PC-3 (cell line): ENCODE measurements at regions not wholly inside any gene's neighbourhood (a gene's known extent, or its start where the extent isn't known, plus 50 kb on each side); places are given as distances from the start of the nearest gene placed in this dataset.

ENCODE experiments used
- ATAC-seq: fragments of 200-7000 bp; cut with Tn5 transposase; 2 replicates; pipeline ENCODE4 v1.9.1; 2020; ENCODE audit warnings: mild to moderate bottlenecking, moderate library complexity
- BruUV-seq: library from RNA; stranded (reverse); fragments of 400-500 nt; replicated peaks from 2 replicates; lab custom pipeline; 2021; lab: Mats Ljungman, UMichigan
- CTCF ChIA-PET: fragments of 300-600 bp; sonication (Branson Sonifier 250); formaldehyde crosslinking; loops from one replicate; lab custom pipeline; 2022; ENCODE audit warnings: antibody characterized with exemption; lab: Charles Lee
- POLR2A ChIA-PET: fragments of 300-600 bp; sonication (Branson Sonifier 250); formaldehyde crosslinking; loops from one replicate; lab custom pipeline; 2022; ENCODE audit warnings: antibody characterized with exemption; ENCODE audit not compliant: unreplicated experiment; lab: Charles Lee
- DNase-seq: peaks from one replicate; pipeline ENCODE4 v3.0.0-alpha.2; 2015
- H2AFZ ChIP-seq: fragments of 300-600 bp; sonication (generic); 2 replicates; pipeline ENCODE4 v1.6.0; 2016; ENCODE audit warnings: antibody characterized with exemption, low read length
- H3F3A ChIP-seq: fragments of 300-600 bp; sonication (generic); one replicate; pipeline ENCODE4 v1.6.0; 2017; ENCODE audit warnings: antibody characterized with exemption, low read length, control low read depth, mild to moderate bottlenecking; ENCODE audit not compliant: unreplicated experiment
- H3K27ac ChIP-seq: fragments of 300-600 bp; sonication (generic); 2 replicates; pipeline ENCODE4 v1.5.1; 2016; ENCODE audit warnings: mild to moderate bottlenecking, low read length
- H3K27me3 ChIP-seq: fragments of 300-600 bp; sonication (generic); 2 replicates; pipeline ENCODE4 v1.6.1; 2016; ENCODE audit warnings: low read length, mixed read lengths
- H3K36me3 ChIP-seq: fragments of 300-600 bp; sonication (generic); 2 replicates; pipeline ENCODE4 v1.6.1; 2016; ENCODE audit warnings: low read depth, mixed run types, low read length, mixed read lengths
- H3K4me1 ChIP-seq: fragments of 300-600 bp; sonication (generic); 2 replicates; pipeline ENCODE4 v1.5.1; 2016; ENCODE audit warnings: low read length; ENCODE audit not compliant: insufficient read depth
- H3K4me2 ChIP-seq: fragments of 300-600 bp; sonication (generic); 2 replicates; pipeline ENCODE4 v1.6.0; 2016; ENCODE audit warnings: low read length
- H3K4me3 ChIP-seq: fragments of 300-600 bp; sonication (generic); 2 replicates; pipeline ENCODE4 v1.5.1; 2016; ENCODE audit warnings: mild to moderate bottlenecking, low read length, mixed read lengths
- H3K79me2 ChIP-seq: fragments of 300-600 bp; sonication (generic); 2 replicates; pipeline ENCODE4 v1.6.1; 2017; ENCODE audit warnings: low read length, mixed read lengths
- H3K9ac ChIP-seq: fragments of 300-600 bp; sonication (generic); 2 replicates; pipeline ENCODE4 v1.6.0; 2016; ENCODE audit warnings: mild to moderate bottlenecking, low read length
- H3K9me2 ChIP-seq: fragments of 300-600 bp; sonication (generic); replicated peaks from 2 replicates; pipeline ENCODE4 v1.6.1; 2016; ENCODE audit warnings: mixed run types, low read length, mixed read lengths
- H3K9me3 ChIP-seq: fragments of 300-600 bp; sonication (generic); 2 replicates; pipeline ENCODE4 v1.6.1; 2016; ENCODE audit warnings: low read length, mixed read lengths
- H4K20me1 ChIP-seq: fragments of 300-600 bp; sonication (generic); 2 replicates; pipeline ENCODE4 v1.6.1; 2016; ENCODE audit warnings: low read length, mixed read lengths
- CTCF ChIP-seq: fragments of 300-600 bp; sonication (generic); conservative IDR thresholded peaks from 2 replicates; pipeline ENCODE4 v1.5.1; 2017; ENCODE audit warnings: antibody characterized with exemption, low read depth, mild to moderate bottlenecking, low read length
- EZH2 ChIP-seq: fragments of 300-600 bp; sonication (generic); IDR thresholded peaks from one replicate; pipeline ENCODE4 v1.6.1; 2017; ENCODE audit warnings: antibody characterized with exemption, mild to moderate bottlenecking, low read length; ENCODE audit not compliant: unreplicated experiment
- EZH2phosphoT487 ChIP-seq: fragments of 300-600 bp; sonication (generic); IDR thresholded peaks from 2 replicates; pipeline ENCODE4 v1.6.1; 2018; ENCODE audit warnings: mild to moderate bottlenecking, antibody characterized with exemption, low read length, borderline replicate concordance
- intact Hi-C: fragments of 100-400 bp; cut with micrococcal nuclease; formaldehyde crosslinking; loops from 2 replicates; pipeline ENCODE4 v1.9.0; 2023

- ChIA-PET POLR2A (no interaction called here), CTCF (no interaction called here)
- Histone ChIP-seq H3K79me2 (no peaks in the 10 kb centered on the region), H4K20me1 (no peaks in the 10 kb centered on the region), H3K9me3 (no peaks in the 10 kb centered on the region), H2AFZ (no peak overlapping the region), H3K4me3 (no peak overlapping the region), H3K27me3 (no peaks in the 10 kb centered on the region), H3F3A (no peaks in the 10 kb centered on the region), H3K27ac (no peak overlapping the region), H3K9ac (no peak overlapping the region), H3K36me3 (no peaks in the 10 kb centered on the region), H3K4me1 (no peaks in the 10 kb centered on the region), H3K4me2 (no peak overlapping the region), H3K9me2 (no peaks in the 10 kb centered on the region)
- ATAC-seq (no peak), DNase-seq (no peak)
- intact Hi-C loops, result no loop called here
- TF ChIP-seq CTCF, result no peak
- TF ChIP-seq EZH2, result no peak
- TF ChIP-seq EZH2phosphoT487, result no peak
- no TSS peak for BruUV-seq
These were observed 227.5 kb upstream of the RMST start for GRCh38 chr12:97235102-97235501.

GRCh38 chr12:97246368-97246767 is 216.2 kb upstream of the RMST start:
- no peaks in the 10 kb centered on the region for H3K36me3 ChIP-seq
- DNase-seq, result no peak
- H3K9me2 ChIP-seq, result no peaks in the 10 kb centered on the region
- no peak overlapping the region for H3K9ac ChIP-seq
- H3K27ac ChIP-seq, result no peak overlapping the region
- POLR2A ChIA-PET, result no interaction called here
- no peak for ATAC-seq
- no peaks in the 10 kb centered on the region for H4K20me1 ChIP-seq
- no peaks in the 10 kb centered on the region for H3K9me3 ChIP-seq
- no peak overlapping the region for H2AFZ ChIP-seq
- no peak overlapping the region for H3K4me2 ChIP-seq
- no peaks in the 10 kb centered on the region; the same call in 1 of the 2 replicates for H3K27me3 ChIP-seq
- CTCF ChIA-PET, result no interaction called here
- no peak overlapping the region for H3K4me3 ChIP-seq
- no TSS peak for BruUV-seq
- no peaks in the 10 kb centered on the region for H3K79me2 ChIP-seq
- H3K4me1 ChIP-seq, result no peaks in the 10 kb centered on the region
- TF ChIP-seq EZH2phosphoT487 (no peak), EZH2 (no peak), CTCF (no peak)
- no peaks in the 10 kb centered on the region for H3F3A ChIP-seq
- intact Hi-C loops, result no loop called here

GRCh38 chr12:97250483-97250882 is 212.1 kb upstream of the RMST start:
- Histone ChIP-seq H3K4me3 (no peak overlapping the region), H3K4me1 (no peaks in the 10 kb centered on the region), H2AFZ (no peak overlapping the region), H3K9me3 (no peaks in the 10 kb centered on the region), H3K27ac (no peak overlapping the region), H3K9ac (no peak overlapping the region), H3K4me2 (no peak overlapping the region), H3F3A (no peaks in the 10 kb centered on the region), H3K27me3 (peaks cover 23% of the 10 kb centered on the region; the same call in 1 of the 2 replicates), H3K36me3 (no peaks in the 10 kb centered on the region), H3K79me2 (no peaks in the 10 kb centered on the region), H4K20me1 (no peaks in the 10 kb centered on the region), H3K9me2 (no peaks in the 10 kb centered on the region)
- BruUV-seq, result no TSS peak
- no peak for DNase-seq
- CTCF ChIA-PET, result no interaction called here
- TF ChIP-seq CTCF (no peak), EZH2 (no peak), EZH2phosphoT487 (no peak)
- no peak for ATAC-seq
- intact Hi-C loops, result no loop called here
- POLR2A ChIA-PET, result no interaction called here
